Superior temporal gyrus (tissue), 1 donor: ENCODE measurements at regions not wholly inside any gene's neighbourhood (a gene's known extent, or its start where the extent isn't known, plus 50 kb on each side); places are given as distances from the start of the nearest gene placed in this dataset.
"Not testable (repeated sequence)": the region's sequence is repeated elsewhere in the genome, so short reads cannot be mapped to it uniquely, and the experiment has no call there.

Experiments
- DNase-seq: peaks from one replicate; pipeline ENCODE4 v3.0.0-alpha.2; 2016; ENCODE audit errors: extremely low spot score

DNA sequence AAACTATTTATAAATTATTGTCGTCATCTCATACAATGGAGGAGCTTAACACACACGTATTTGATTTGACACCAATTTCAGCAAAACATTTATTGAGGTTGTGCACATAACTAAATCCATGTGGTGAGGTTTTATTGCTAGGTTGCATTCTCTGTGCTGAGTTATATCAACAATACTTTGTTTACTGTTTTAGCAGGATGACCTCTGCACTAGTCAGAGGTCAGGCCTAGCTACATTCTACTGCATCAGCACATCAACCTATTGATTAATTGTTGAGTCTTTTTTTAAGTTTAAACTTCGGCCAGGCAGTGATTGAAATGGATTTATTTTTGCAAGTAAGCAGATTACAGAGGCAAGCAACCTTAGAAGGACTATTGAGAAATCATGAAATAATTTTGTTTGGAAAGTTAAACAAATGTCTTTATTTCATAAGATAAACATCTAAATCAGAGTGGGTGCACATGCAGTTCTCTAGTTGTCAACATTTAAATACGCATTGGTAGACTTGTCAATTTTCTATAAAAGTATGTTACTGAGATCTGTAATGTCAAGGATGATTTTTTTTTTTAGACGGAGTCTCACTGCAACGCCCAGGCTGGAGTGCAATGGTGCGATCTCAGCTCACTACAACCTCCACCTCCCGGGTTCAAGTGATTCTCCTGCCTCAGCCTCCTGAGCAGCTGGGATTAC lies 75.2 kb upstream of the CD28 start:
- DNase-seq, result no peak

DNA sequence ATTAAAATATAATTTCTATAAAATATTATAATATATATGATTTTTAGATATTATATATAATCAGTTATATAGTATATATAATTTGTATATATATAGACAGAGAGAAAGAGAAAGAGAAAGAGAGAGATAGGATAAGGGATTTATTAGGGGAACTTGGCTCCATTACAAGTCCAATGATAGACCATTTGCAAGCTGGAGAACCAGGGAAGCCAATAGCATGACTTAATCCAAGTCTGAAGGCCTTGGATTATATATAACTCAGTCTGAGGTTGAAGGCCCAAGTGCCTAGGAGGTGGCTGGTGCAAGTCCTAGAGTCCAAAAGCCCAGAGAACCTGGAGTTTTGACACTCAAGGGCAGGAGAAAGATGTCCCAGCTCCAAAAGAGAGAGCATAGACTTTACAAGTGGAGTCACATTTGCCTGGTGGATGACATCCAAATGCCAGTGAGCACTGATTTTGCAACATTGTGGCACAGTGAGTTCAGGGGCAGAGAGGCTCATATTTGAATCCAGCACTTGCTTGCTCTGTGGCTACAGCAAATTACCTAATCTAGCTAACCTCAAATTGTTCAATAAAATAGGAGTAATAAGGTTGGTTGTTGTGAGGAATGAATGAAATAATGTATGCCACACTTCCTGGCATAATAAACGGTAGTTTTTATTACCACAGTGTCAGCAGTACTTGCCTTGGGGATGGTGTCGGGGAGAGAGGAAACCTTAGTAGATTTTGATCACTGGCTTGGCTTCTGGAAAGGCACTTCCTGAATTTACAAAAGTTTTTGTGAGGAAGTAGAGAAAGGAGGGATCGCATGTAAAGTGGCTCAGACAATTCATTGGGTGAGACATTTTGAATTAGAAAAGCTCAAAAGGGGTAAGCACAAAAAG lies 69.6 kb upstream of the CD28 start:
- no peak for DNase-seq

DNA sequence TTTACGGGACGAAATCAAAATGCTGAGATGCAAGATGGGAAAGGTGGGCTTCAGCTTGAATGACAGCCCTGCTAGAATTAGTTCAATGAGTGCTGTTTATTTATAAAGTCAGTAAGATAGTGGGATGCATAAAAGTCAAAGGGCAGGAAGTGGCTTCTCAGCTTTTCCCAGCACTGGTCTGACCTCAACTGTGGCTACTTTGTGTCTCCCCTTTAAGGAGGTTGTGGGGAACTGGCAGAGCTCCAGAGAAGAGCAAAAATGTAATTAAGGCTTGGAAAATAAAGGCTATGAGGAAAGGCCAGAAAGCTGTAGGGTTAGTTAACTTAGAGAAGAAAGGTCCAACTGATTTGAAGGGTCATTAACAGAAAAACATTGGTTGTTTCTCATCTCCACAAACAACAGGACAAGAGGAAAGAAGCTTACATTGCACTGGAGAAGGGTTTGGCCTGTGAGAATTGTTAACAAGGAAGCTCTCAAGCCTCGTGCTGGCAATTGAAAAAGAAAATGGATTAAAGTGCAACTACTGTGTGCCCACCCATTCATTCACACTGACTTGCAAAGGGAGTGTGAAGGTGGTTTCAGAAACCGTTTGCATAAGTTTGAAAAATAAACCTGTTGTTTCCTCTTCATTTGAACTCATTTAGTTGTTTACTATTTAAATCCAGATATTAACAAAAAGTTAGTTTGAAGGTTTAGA lies 68.8 kb upstream of the CD28 start:
- DNase-seq, result no peak

DNA sequence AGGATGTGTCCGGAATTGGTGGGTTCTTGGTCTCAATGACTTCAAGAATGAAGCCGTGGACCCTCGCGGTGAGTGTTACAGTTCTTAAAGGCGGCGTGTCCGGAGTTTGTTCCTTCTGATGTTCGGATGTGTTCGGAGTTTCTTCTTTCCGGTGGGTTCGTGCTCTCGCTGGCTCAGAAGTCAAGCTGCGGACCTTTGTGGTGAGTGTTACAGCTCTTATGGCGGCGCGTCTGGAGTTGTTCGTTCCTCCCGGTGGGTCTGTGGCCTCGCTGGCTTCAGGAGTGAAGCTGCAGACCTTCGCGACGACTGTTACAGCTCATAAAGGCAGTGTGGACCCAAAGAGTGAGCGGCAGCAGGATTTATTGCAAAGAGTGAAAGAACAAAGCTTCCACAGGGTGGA lies 64.6 kb upstream of the CD28 start:
- not testable (repeated sequence) for DNase-seq

- DNase-seq, result not testable (repeated sequence)
Observed at GRCh38 chr2:203642841-203643240, 63.6 kb upstream of the CD28 start.

DNA sequence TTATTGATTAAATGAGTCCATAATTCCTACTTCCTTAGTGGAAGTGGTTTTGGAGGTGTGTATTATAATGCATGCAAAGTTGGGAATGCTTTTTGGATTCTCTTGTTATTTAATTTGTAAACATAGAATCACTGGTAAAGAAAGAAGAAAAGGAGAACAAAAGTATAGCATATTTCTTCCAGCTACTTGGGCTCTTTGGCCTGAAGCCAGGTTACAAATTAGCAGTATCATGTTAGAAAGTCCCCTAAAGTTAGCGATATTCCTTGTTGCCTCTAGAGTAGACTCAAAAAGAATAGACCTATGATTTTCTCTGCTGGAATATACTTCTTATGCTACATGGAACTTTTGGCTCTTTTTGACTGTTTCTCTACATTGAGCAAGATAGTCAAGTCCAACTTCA lies 60.6 kb upstream of the CD28 start:
- no peak for DNase-seq

DNA sequence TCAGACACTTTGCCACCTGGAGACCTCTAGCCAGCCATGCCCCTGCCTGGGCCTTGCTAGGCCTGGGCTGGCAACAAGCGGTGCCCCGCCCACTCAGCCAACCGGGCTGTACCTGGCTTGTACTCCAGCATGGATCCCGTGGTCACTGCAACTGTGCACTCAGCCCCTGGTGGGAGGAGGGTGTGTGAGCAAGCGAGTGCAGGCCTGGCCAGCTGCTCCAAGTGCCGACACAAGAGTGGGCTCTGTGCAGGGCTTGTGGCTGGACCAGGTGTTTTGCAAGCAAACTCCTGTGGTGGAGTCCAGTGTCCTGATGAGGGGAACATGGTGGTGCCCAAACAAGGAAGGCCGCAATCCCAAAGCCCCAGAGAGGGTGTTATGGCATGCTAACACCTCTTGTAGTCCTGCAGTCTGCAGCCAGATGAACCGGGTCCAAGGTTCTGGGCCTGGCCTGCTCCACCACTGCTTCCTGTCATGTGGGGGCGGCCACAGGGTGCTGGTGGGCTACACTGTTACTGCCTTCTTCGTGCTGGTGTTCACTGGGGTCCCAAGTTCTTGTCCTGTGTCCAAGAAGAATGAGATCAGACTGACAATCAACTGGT lies 60.1 kb upstream of the CD28 start:
- DNase-seq, result no peak

DNA sequence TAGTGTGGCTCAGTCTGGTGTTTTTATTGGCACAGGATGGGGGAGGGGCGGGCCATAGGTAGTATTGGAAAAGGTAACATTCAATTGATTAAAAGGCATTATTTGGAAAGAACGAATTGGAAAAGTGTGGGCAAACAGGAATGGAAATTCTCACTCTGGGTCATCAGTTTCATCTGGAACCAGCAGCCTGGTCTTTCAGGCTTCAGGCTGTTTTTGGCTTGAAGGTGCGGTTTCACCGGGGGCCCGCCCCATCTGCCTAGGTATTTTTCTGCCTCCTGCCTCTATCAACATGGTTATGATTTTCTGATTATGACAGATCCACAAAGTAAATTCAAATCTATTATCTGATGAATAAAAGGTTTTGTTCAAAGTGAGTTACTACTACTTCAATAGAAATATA lies 59.5 kb upstream of the CD28 start:
- DNase-seq, result no peak

GRCh38 chr2:203647579-203647978 lies 58.9 kb upstream of the CD28 start:
- DNase-seq, result no peak

DNA sequence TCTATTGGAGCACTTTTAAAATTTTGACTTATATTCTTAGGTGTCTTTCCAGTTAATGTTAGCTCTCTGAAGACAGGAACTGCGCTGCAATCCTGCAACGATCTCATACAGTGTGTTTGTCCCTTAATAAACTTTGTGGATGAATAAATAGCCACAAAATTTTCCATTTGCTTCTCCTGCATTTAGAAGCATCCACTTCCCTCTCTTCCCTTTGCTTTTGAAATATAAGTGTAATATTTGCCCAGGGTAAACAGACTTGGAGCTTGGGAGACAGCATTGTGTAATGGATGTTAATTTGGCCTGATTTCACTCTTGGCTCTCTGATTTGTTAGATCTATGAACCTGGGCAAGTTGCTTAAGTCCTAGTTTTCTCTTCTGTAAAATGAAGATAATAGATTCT lies 58.2 kb upstream of the CD28 start:
- DNase-seq, result no peak

DNA sequence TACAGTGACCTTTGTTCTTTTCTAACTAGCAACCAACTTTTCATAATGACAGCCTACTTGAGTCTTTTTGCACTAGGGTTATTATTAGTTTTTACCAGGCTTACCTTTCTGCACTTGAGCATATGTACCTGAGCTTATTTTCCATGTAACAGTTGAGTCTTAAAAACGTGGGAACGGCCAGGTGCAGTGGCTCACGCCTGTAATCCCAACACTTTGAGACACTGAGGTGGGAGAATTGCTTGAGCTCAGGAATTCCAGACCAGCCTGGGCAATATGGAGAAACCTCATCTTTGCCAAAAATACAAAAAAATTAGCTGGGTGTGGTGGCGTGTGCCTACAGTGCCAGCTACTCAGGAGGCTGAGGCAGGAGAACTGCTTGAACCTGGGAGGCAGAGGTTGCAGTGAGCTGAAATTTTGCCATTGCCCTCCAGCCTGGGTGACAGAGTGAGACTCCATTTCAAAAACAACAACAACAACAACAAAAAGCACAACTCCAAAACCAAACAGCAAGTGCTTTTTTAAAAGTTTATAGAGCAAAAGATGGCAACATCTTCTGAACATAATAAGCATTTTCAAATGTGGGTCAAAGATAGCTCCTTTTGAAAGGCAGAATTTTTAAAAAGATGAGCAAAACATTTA lies 57.1 kb upstream of the CD28 start:
- no peak for DNase-seq

GRCh38 chr2:203650860-203651613 lies 55.4 kb upstream of the CD28 start:
- peak; percentile 85 for DNase-seq

DNA sequence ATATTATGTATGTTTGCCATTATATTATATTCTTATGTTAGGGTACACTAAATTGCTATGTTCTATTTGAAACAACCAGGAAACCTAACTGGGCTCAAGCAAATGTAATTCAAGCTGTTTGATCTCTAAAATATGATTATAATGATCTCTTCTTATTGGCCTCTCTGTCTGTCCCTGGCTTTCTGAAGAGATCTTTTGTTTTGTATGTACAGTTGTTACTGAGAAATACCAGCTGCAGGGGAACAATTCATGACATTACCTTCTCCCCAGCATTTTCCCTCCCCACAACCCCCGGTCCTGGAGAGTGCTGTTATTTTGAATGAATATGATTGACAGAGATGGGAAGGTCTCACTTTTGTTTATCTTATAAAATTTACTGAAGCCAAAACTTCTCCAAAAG lies 54.8 kb upstream of the CD28 start:
- no peak for DNase-seq

GRCh38 chr2:203654826-203655225 lies 51.6 kb upstream of the CD28 start:
- no peak for DNase-seq

DNA sequence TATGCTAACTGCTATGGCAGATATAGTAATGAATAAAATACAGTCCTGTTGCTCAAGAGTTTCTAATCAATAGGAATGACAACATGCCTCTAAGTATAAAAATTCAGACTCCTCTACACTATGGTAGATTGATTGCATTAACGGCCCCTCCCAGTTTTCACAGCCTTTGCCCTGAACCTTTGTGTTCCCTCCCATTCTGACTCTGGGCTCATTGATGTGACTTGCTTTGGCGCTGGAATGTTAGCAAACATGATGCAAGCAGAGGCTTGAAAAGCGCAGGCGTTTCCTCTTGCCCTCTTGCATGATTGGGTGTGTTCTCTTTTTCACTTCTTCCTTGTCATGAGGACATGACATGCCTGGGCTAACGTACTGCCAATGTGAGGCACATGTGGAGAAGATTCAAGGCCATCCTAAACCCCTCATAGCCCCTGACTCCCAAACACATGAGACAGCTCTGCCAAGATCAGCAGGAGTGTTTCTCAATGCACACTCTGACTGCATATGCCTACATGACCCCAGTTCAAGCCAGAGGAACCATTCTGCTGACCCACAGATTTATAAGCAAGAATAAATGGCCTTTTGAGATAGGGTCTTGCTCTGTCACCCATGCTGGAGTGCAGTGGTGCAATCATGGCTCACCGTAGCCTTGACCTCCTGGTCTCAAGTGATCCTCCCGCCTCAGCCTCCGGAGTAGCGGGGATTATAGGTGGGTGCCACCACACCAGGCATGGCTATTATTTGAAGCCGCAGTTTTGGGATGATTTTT lies 49.7 kb upstream of the CD28 start:
- no peak for DNase-seq
